Hepatocyte (in vitro differentiated cells): ENCODE measurements at regions not wholly inside any gene's neighbourhood (a gene's known extent, or its start where the extent isn't known, plus 50 kb on each side); places are given as distances from the start of the nearest gene placed in this dataset.

Experiments used
- DNase-seq: peaks from one replicate; pipeline ENCODE4 v3.0.0-alpha.2; 2016; ENCODE audit warnings: low spot score
- H2AFZ ChIP-seq: fragments of 200-600 bp; sonication (generic); 2 replicates; pipeline ENCODE4 v1.6.0; 2016; ENCODE audit warnings: antibody characterized with exemption, mild to moderate bottlenecking
- H3K27ac ChIP-seq: fragments of 200-600 bp; sonication (generic); 2 replicates; pipeline ENCODE4 v1.5.1; 2016; ENCODE audit warnings: mild to moderate bottlenecking
- H3K27me3 ChIP-seq: fragments of 200-600 bp; sonication (generic); 2 replicates; pipeline ENCODE4 v1.6.1; 2016
- H3K36me3 ChIP-seq: fragments of 200-600 bp; sonication (generic); replicated peaks from 2 replicates; pipeline ENCODE4 v1.5.1; 2016; ENCODE audit warnings: low read depth; ENCODE audit not compliant: insufficient read depth
- H3K4me1 ChIP-seq: fragments of 200-600 bp; sonication (generic); 2 replicates; pipeline ENCODE4 v1.5.1; 2016; ENCODE audit warnings: mild to moderate bottlenecking, moderate library complexity; ENCODE audit not compliant: insufficient read depth
- H3K4me2 ChIP-seq: fragments of 200-600 bp; sonication (generic); 2 replicates; pipeline ENCODE4 v1.6.0; 2016
- H3K4me3 ChIP-seq: fragments of 200-600 bp; sonication (generic); 2 replicates; pipeline ENCODE4 v1.5.1; 2016; ENCODE audit warnings: mild to moderate bottlenecking
- H3K79me2 ChIP-seq: fragments of 200-600 bp; sonication (generic); 2 replicates; pipeline ENCODE4 v1.6.0; 2017; ENCODE audit warnings: mild to moderate bottlenecking
- H3K9me2 ChIP-seq: fragments of 200-600 bp; sonication (generic); replicated peaks from 2 replicates; pipeline ENCODE4 v1.6.0; 2017; ENCODE audit warnings: mild to moderate bottlenecking; ENCODE audit not compliant: insufficient read depth
- H3K9me3 ChIP-seq: fragments of 200-600 bp; sonication (generic); 2 replicates; pipeline ENCODE4 v1.5.1; 2016; ENCODE audit warnings: low read depth, mild to moderate bottlenecking
- H4K20me1 ChIP-seq: fragments of 200-600 bp; sonication (generic); 2 replicates; pipeline ENCODE4 v1.6.0; 2016; ENCODE audit warnings: mild to moderate bottlenecking; ENCODE audit not compliant: insufficient read depth, poor library complexity, severe bottlenecking
- CTCF ChIP-seq: fragments of 200-600 bp; sonication (generic); IDR thresholded peaks from 2 replicates; pipeline ENCODE4 v1.5.1; 2016; ENCODE audit warnings: antibody characterized with exemption, mild to moderate bottlenecking; ENCODE audit not compliant: poor library complexity
- EZH2 ChIP-seq: fragments of 200-600 bp; sonication (generic); IDR thresholded peaks from 2 replicates; pipeline ENCODE4 v1.6.1; 2016; ENCODE audit warnings: antibody characterized with exemption, mild to moderate bottlenecking, borderline replicate concordance
- EZH2phosphoT487 ChIP-seq: fragments of 200-600 bp; sonication (generic); IDR thresholded peaks from one replicate; pipeline ENCODE4 v1.6.1; 2018; ENCODE audit warnings: antibody characterized with exemption, mild to moderate bottlenecking, low read depth, moderate library complexity; ENCODE audit not compliant: unreplicated experiment, severe bottlenecking
- WGBS: methylation state at CpG from one replicate; pipeline ENCODE4 v1.1.6; 2016; ENCODE audit warnings: low lambda C conversion rate; ENCODE audit errors: missing lambda C conversion rate; 5-methylcytosine and 5-hydroxymethylcytosine counted together

- H3K9me3 ChIP-seq = no peaks in the 10 kb centered on the region
- no peaks in the 10 kb centered on the region for H3K27me3 ChIP-seq
- H4K20me1 ChIP-seq = no peaks in the 10 kb centered on the region
- H2AFZ ChIP-seq = no peak overlapping the region
- H3K4me3 ChIP-seq = no peak overlapping the region
- no peak for DNase-seq
- no peak overlapping the region for H3K4me2 ChIP-seq
- no peak overlapping the region for H3K27ac ChIP-seq
- no peak for TF ChIP-seq EZH2
- no peak for TF ChIP-seq EZH2phosphoT487
- no peak for TF ChIP-seq CTCF
- H3K79me2 ChIP-seq = no peaks in the 10 kb centered on the region
- no peaks in the 10 kb centered on the region for H3K9me2 ChIP-seq
- no peaks in the 10 kb centered on the region for H3K4me1 ChIP-seq
- H3K36me3 ChIP-seq = no peaks in the 10 kb centered on the region
Measured at GRCh38 chr1:80498673-80499072, 1302.1 kb upstream of the ADGRL2 start.

GRCh38 chr1:80495806-80496205 is 1304.9 kb upstream of the ADGRL2 start:
- H3K4me3 ChIP-seq = no peak overlapping the region
- H4K20me1 ChIP-seq = no peaks in the 10 kb centered on the region
- TF ChIP-seq CTCF = no peak
- TF ChIP-seq EZH2phosphoT487 = no peak
- no peak for TF ChIP-seq EZH2
- DNase-seq = no peak
- WGBS = 97% methylated on average over 16 of the region's 16 CpGs
- no peak overlapping the region for H2AFZ ChIP-seq
- H3K9me2 ChIP-seq = no peaks in the 10 kb centered on the region
- H3K27ac ChIP-seq = no peak overlapping the region
- no peaks in the 10 kb centered on the region for H3K79me2 ChIP-seq
- H3K9me3 ChIP-seq = no peaks in the 10 kb centered on the region
- H3K27me3 ChIP-seq = no peaks in the 10 kb centered on the region
- no peaks in the 10 kb centered on the region for H3K36me3 ChIP-seq
- no peaks in the 10 kb centered on the region for H3K4me1 ChIP-seq
- H3K4me2 ChIP-seq = no peak overlapping the region

GRCh38 chr1:80472145-80472544 is 1328.6 kb upstream of the ADGRL2 start:
- H3K9me3 ChIP-seq = no peaks in the 10 kb centered on the region
- H3K79me2 ChIP-seq = no peaks in the 10 kb centered on the region
- no peaks in the 10 kb centered on the region for H3K4me1 ChIP-seq
- H2AFZ ChIP-seq = no peak overlapping the region
- TF ChIP-seq EZH2 (no peak), EZH2phosphoT487 (no peak), CTCF (no peak)
- H3K27me3 ChIP-seq = no peaks in the 10 kb centered on the region
- WGBS = 94% methylated on average over 1 of the region's 1 CpG
- no peak overlapping the region for H3K27ac ChIP-seq
- H3K36me3 ChIP-seq = no peaks in the 10 kb centered on the region
- H3K4me2 ChIP-seq = no peak overlapping the region
- DNase-seq = no peak
- H3K9me2 ChIP-seq = no peaks in the 10 kb centered on the region
- no peaks in the 10 kb centered on the region for H4K20me1 ChIP-seq
- no peak overlapping the region for H3K4me3 ChIP-seq

- TF ChIP-seq CTCF (no peak), EZH2 (no peak), EZH2phosphoT487 (no peak)
- Histone ChIP-seq H3K9me2 (no peaks in the 10 kb centered on the region), H3K4me1 (no peaks in the 10 kb centered on the region), H3K27ac (no peak overlapping the region), H3K9me3 (no peaks in the 10 kb centered on the region), H3K27me3 (no peaks in the 10 kb centered on the region), H3K36me3 (no peaks in the 10 kb centered on the region), H3K79me2 (no peaks in the 10 kb centered on the region), H2AFZ (no peak overlapping the region), H4K20me1 (no peaks in the 10 kb centered on the region), H3K4me2 (no peak overlapping the region), H3K4me3 (no peak overlapping the region)
- 95% methylated on average over 1 of the region's 1 CpG for whole genome bisulfite sequencing
- DNase-seq = no peak
Measured at GRCh38 chr1:80468356-80468755, 1332.4 kb upstream of the ADGRL2 start.
